Loucy (cell line): ENCODE measurements at regions not wholly inside any gene's neighbourhood (a gene's known extent, or its start where the extent isn't known, plus 50 kb on each side); places are given as distances from the start of the nearest gene placed in this dataset.

ENCODE experiments used
- EZH2phosphoT487 ChIP-seq: fragments of 200-600 bp; IDR thresholded peaks from 2 replicates; pipeline ENCODE4 v1.6.1; 2018; ENCODE audit warnings: antibody characterized with exemption, mild to moderate bottlenecking, moderate library complexity, borderline replicate concordance
- TF ChIP-seq, protein P1 (sequence below): fragments of 200-600 bp; sonication (generic); conservative IDR thresholded peaks from 2 replicates; pipeline ENCODE4 v1.5.1; 2014; ENCODE audit warnings: mild to moderate bottlenecking, antibody characterized with exemption, low read length

DNA sequence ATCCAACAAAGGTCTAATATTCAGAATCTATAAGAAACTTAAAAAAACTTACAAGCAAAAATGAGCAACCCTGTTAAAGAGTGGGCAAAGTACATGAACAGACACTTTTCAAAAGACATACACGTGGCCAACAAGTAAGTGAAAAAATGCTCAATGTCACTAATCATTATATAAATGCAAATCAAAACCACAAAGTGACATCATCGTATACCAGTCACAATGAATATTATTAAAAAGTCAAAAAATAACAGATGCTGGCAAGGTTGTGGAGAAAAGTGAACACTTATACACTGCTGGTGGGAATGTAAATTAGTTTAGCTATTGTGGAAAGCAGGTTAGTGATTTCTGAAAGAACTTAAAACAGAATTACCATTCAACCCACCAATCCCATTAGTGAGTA lies 199.1 kb downstream of the SNAPC1 start:
- TF ChIP-seq, protein P1, sequence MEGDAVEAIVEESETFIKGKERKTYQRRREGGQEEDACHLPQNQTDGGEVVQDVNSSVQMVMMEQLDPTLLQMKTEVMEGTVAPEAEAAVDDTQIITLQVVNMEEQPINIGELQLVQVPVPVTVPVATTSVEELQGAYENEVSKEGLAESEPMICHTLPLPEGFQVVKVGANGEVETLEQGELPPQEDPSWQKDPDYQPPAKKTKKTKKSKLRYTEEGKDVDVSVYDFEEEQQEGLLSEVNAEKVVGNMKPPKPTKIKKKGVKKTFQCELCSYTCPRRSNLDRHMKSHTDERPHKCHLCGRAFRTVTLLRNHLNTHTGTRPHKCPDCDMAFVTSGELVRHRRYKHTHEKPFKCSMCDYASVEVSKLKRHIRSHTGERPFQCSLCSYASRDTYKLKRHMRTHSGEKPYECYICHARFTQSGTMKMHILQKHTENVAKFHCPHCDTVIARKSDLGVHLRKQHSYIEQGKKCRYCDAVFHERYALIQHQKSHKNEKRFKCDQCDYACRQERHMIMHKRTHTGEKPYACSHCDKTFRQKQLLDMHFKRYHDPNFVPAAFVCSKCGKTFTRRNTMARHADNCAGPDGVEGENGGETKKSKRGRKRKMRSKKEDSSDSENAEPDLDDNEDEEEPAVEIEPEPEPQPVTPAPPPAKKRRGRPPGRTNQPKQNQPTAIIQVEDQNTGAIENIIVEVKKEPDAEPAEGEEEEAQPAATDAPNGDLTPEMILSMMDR, result no peak
- TF ChIP-seq EZH2phosphoT487, result no peak
